SK-N-MC (cell line): ENCODE measurements at regions not wholly inside any gene's neighbourhood (a gene's known extent, or its start where the extent isn't known, plus 50 kb on each side); places are given as distances from the start of the nearest gene placed in this dataset.
"Not testable (repeated sequence)": the region's sequence is repeated elsewhere in the genome, so short reads cannot be mapped to it uniquely, and the experiment has no call there.

Experiments used
- DNase-seq: peaks from one replicate; pipeline ENCODE4 v3.0.0-alpha.2; 2011; ENCODE audit warnings: low read depth, low spot score
- H3K27ac ChIP-seq: fragments of 200-600 bp; sonication (generic); 2 replicates; pipeline ENCODE4 v1.5.1; 2016; ENCODE audit warnings: mixed run types
- H3K36me3 ChIP-seq: fragments of 200-600 bp; sonication (generic); 2 replicates; pipeline ENCODE4 v1.6.1; 2017; ENCODE audit warnings: antibody characterized with exemption, low read length, mixed read lengths; ENCODE audit not compliant: insufficient read depth
- H3K4me3 ChIP-seq: fragments of 200-600 bp; sonication (generic); 2 replicates; pipeline ENCODE4 v1.5.1; 2016
- H3K9ac ChIP-seq: fragments of 200-600 bp; sonication (generic); 2 replicates; pipeline ENCODE4 v1.8.0; 2017; ENCODE audit warnings: mixed run types, mixed read lengths; ENCODE audit not compliant: insufficient read length
- H3K9me3 ChIP-seq: fragments of 200-600 bp; sonication (generic); 2 replicates; pipeline ENCODE4 v1.6.1; 2017; ENCODE audit warnings: low read depth, mild to moderate bottlenecking, antibody characterized with exemption, low read length, moderate library complexity, mixed read lengths
- EZH2 ChIP-seq: fragments of 200-600 bp; sonication (generic); IDR thresholded peaks from one replicate; pipeline ENCODE4 v1.6.1; 2017; ENCODE audit warnings: antibody characterized with exemption
- FOXP2 ChIP-seq: optimal IDR thresholded peaks from 2 replicates; pipeline ENCODE3; 2011; ENCODE audit warnings: mild to moderate bottlenecking, moderate library complexity; ENCODE audit not compliant: insufficient read depth; ENCODE audit errors: extremely low read length, control extremely low read depth
- POLR2AphosphoS5 ChIP-seq: IDR thresholded peaks from 2 replicates; pipeline ENCODE4 v1.6.1; 2012; ENCODE audit warnings: mild to moderate bottlenecking, low read depth, low read length, borderline replicate concordance

- no peaks in the 10 kb centered on the region for H3K9me3 ChIP-seq
- H3K9ac ChIP-seq, result no peak overlapping the region
- TF ChIP-seq POLR2AphosphoS5 (no peak), FOXP2 (no peak), EZH2 (no peak)
- no peak overlapping the region for H3K27ac ChIP-seq
- H3K4me3 ChIP-seq, result no peak overlapping the region
- DNase-seq, result no peak
- no peaks in the 10 kb centered on the region for H3K36me3 ChIP-seq
These were observed 252.9 kb downstream of the COL4A1 start for GRCh38 chr13:110054041-110054440.

DNA sequence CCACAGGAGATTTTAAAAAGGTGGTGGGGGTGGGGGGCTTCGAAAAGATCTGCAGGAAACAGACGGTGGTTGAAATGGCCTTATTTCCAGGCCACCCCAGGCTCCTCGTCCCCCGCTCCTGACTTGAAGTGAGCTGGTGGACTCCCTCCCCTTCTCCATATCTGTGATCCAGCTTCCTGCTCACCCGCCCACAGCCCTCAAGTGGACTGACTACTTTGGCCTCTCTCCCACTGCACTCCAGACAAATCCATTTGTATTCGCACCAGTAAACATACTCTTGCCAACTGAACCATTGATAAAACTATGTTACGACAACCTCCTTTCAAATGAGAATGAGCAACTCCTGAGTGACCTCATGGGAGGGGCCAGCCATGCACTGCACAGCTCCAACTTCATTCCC lies 259.5 kb downstream of the COL4A1 start:
- Histone ChIP-seq H3K4me3 (no peak overlapping the region), H3K27ac (no peak overlapping the region), H3K36me3 (no peaks in the 10 kb centered on the region), H3K9ac (no peak overlapping the region), H3K9me3 (no peaks in the 10 kb centered on the region)
- TF ChIP-seq POLR2AphosphoS5 (no peak), EZH2 (no peak), FOXP2 (no peak)
- DNase-seq, result no peak

- no peak for TF ChIP-seq FOXP2
- TF ChIP-seq EZH2, result no peak
- no peak for TF ChIP-seq POLR2AphosphoS5
- Histone ChIP-seq H3K9me3 (no peaks in the 10 kb centered on the region), H3K9ac (no peak overlapping the region), H3K4me3 (no peak overlapping the region), H3K36me3 (no peaks in the 10 kb centered on the region), H3K27ac (no peak overlapping the region)
- no peak for DNase-seq
These were observed 260.1 kb downstream of the COL4A1 start for GRCh38 chr13:110046811-110047210.

DNA sequence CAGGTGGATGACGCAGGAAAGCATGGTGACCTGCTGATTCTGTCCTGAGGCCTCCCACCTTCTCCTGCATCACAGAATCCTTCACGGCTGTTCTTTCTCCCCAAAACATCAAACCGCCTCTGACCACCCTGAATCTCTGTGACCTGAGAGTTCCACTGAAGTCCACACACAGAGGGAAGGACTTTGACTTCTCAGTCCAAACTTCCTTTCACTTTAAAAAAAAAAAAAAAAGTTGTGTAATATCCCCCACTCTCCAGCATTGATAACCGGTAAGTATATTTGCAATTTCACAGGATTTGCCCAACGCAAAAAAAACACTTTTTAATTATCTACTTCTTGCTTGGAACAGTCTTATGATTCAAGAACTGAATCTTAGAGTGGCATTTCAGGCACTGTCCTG lies 259.5 kb upstream of the IRS2 start:
- TF ChIP-seq POLR2AphosphoS5 (no peak), FOXP2 (no peak), EZH2 (no peak)
- DNase-seq, result no peak
- Histone ChIP-seq H3K9ac (no peak overlapping the region), H3K4me3 (no peak overlapping the region), H3K9me3 (no peaks in the 10 kb centered on the region), H3K27ac (no peak overlapping the region), H3K36me3 (no peaks in the 10 kb centered on the region)

- H3K27ac ChIP-seq, result no peak overlapping the region
- no peak overlapping the region for H3K9ac ChIP-seq
- TF ChIP-seq FOXP2 (no peak), POLR2AphosphoS5 (no peak), EZH2 (no peak)
- no peak for DNase-seq
- peak overlapping the region; percentile 73 for H3K4me3 ChIP-seq
- H3K36me3 ChIP-seq, result no peaks in the 10 kb centered on the region
- no peaks in the 10 kb centered on the region for H3K9me3 ChIP-seq
These were observed 258.8 kb upstream of the IRS2 start for GRCh38 chr13:110045202-110045601.

GRCh38 chr13:110044551-110045111 lies 258.2 kb upstream of the IRS2 start:
- H3K4me3 ChIP-seq, result peak overlapping the region; percentile 73
- DNase-seq, result peak; percentile 87

GRCh38 chr13:110042253-110042950 lies 256.0 kb upstream of the IRS2 start:
- H3K4me3 ChIP-seq, result 0 out of 2 replicates have a peak overlapping the region, but pooled peaks have one; percentile 24
- peak; percentile 22 for DNase-seq
- H3K9me3 ChIP-seq, result no peaks in the 10 kb centered on the region
- H3K27ac ChIP-seq, result no peak overlapping the region
- H3K36me3 ChIP-seq, result no peaks in the 10 kb centered on the region
- no peak overlapping the region for H3K9ac ChIP-seq
- TF ChIP-seq EZH2 (no peak), FOXP2 (no peak), POLR2AphosphoS5 (no peak; the same call in 1 of the 2 replicates)

More at GRCh38 chr13:110044551-110045111, 258.2 kb upstream of the IRS2 start:
- Histone ChIP-seq H3K9ac (no peak overlapping the region), H3K36me3 (no peaks in the 10 kb centered on the region), H3K9me3 (no peaks in the 10 kb centered on the region), H3K27ac (no peak overlapping the region)
- peak; percentile 46; the same call in 1 of the 2 replicates for TF ChIP-seq POLR2AphosphoS5
- peak; percentile 42 for TF ChIP-seq FOXP2
- TF ChIP-seq EZH2, result no peak

GRCh38 chr13:110041638-110042037 lies 255.3 kb upstream of the IRS2 start:
- not testable (repeated sequence) for H3K4me3 ChIP-seq, H3K9ac ChIP-seq, H3K9me3 ChIP-seq, DNase-seq, H3K36me3 ChIP-seq, H3K27ac ChIP-seq
